Uterus (tissue), 2 donors: ENCODE measurements at regions not wholly inside any gene's neighbourhood (a gene's known extent, or its start where the extent isn't known, plus 50 kb on each side); places are given as distances from the start of the nearest gene placed in this dataset.

ENCODE experiments used
- CTCF ChIP-seq, 4 experiments: fragments of 200-600 bp in 2 of 4; fragments of 450-650 bp in 2 of 4; sonication (generic) in 2 of 4; IDR thresholded peaks; one replicate each; pipeline ENCODE4 v1.5.1; 2016 to 2019; ENCODE audit warnings: antibody characterized with exemption in 4 of 4, mild to moderate bottlenecking in 2 of 4, moderate library complexity in 1 of 4
- POLR2A ChIP-seq, 2 donors: fragments of 450-650 bp; IDR thresholded peaks; one replicate each; pipeline ENCODE4 v1.6.1; 2016; ENCODE audit warnings: antibody characterized with exemption in 2 of 2, mild to moderate bottlenecking in 1 of 2, moderate library complexity in 1 of 2

- TF ChIP-seq CTCF (IDR thresholded peaks at IDR 0.05): no peak
- no peak for TF ChIP-seq POLR2A (IDR thresholded peaks at IDR 0.05)
Observed at GRCh38 chr11:97354026-97354425, 964.2 kb downstream of the JRKL start.
